HEK293 (cell line): ENCODE measurements at regions not wholly inside any gene's neighbourhood (a gene's known extent, or its start where the extent isn't known, plus 50 kb on each side); places are given as distances from the start of the nearest gene placed in this dataset.

Source experiments
- CTCF ChIA-PET: fragments of 350-600 bp; formaldehyde crosslinking; extraction: SDS; loops from one replicate; lab custom pipeline; 2021; ENCODE audit warnings: antibody characterized with exemption; lab: Yijun Ruan, JAX
- POLR2A ChIA-PET: fragments of 300-600 bp; formaldehyde crosslinking; extraction: SDS; loops from one replicate; lab custom pipeline; 2020; ENCODE audit warnings: antibody characterized with exemption, inconsistent platforms; lab: Yijun Ruan, JAX
- H3K27ac ChIP-seq: fragments of 200-500 bp; sonication (Bioruptor generic); 2 replicates; pipeline ENCODE4 v1.5.1; 2014; ENCODE audit warnings: low read depth, low read length, control low read depth, inconsistent platforms; ENCODE audit errors: extremely low read depth
- H3K36me3 ChIP-seq, 2 experiments: fragments of 200-500 bp in 1 of 2; sonication (Bioruptor generic) in 1 of 2; 1 replicate in 1 of 2; 2 replicates in 1 of 2; pipeline ENCODE4 v1.5.1; 2014 to 2017; ENCODE audit warnings: inconsistent platforms in 2 of 2, low read length in 2 of 2; ENCODE audit not compliant: control insufficient read depth in 2 of 2, insufficient read depth in 1 of 2
- H3K4me1 ChIP-seq: fragments of 200-500 bp; sonication (Bioruptor generic); 2 replicates; pipeline ENCODE4 v1.5.1; 2014; ENCODE audit warnings: mild to moderate bottlenecking, low read length, inconsistent platforms; ENCODE audit not compliant: control insufficient read depth, insufficient read depth
- H3K4me3 ChIP-seq: 2 replicates; pipeline ENCODE4 v1.5.1; 2011; ENCODE audit warnings: low read depth, mild to moderate bottlenecking, control low read depth, low read length, moderate library complexity
- H3K9me3 ChIP-seq: fragments of 200-500 bp; sonication (Bioruptor generic); 2 replicates; pipeline ENCODE4 v1.5.1; 2014; ENCODE audit warnings: low read depth, low read length, inconsistent platforms; ENCODE audit not compliant: control insufficient read depth, insufficient read depth
- KLF16 ChIP-seq: fragments of 450-650 bp; formaldehyde crosslinking; IDR thresholded peaks from 2 replicates; pipeline ENCODE4 v1.5.1; 2017; ENCODE audit warnings: missing biosample characterization, missing genetic modification characterization
- PRDM6 ChIP-seq: fragments of 450-650 bp; formaldehyde crosslinking; IDR thresholded peaks from 2 replicates; pipeline ENCODE4 v1.5.1; 2017; ENCODE audit warnings: missing biosample characterization, missing genetic modification characterization
- ZBTB20 ChIP-seq: fragments of 450-650 bp; formaldehyde crosslinking; IDR thresholded peaks from 2 replicates; pipeline ENCODE4 v1.5.1; 2016; ENCODE audit warnings: missing biosample characterization, missing genetic modification characterization
- ZFP69B ChIP-seq: fragments of 450-650 bp; formaldehyde crosslinking; IDR thresholded peaks from 2 replicates; pipeline ENCODE4 v1.5.1; 2016; ENCODE audit warnings: missing biosample characterization, missing genetic modification characterization
- ZNF112 ChIP-seq: fragments of 450-650 bp; formaldehyde crosslinking; IDR thresholded peaks from 2 replicates; pipeline ENCODE4 v1.5.0; 2017; ENCODE audit warnings: missing biosample characterization, missing genetic modification characterization
- ZNF133 ChIP-seq: fragments of 450-650 bp; formaldehyde crosslinking; IDR thresholded peaks from 2 replicates; pipeline ENCODE4 v1.5.1; 2016; ENCODE audit warnings: missing biosample characterization, missing genetic modification characterization
- ZNF423 ChIP-seq: fragments of 450-650 bp; formaldehyde crosslinking; IDR thresholded peaks from 2 replicates; pipeline ENCODE4 v1.5.1; 2016; ENCODE audit warnings: missing biosample characterization, missing genetic modification characterization
- ZNF501 ChIP-seq: fragments of 450-650 bp; formaldehyde crosslinking; IDR thresholded peaks from 2 replicates; pipeline ENCODE4 v1.5.1; 2016; ENCODE audit warnings: missing biosample characterization, missing genetic modification characterization
- ZNF530 ChIP-seq: fragments of 450-650 bp; formaldehyde crosslinking; IDR thresholded peaks from 2 replicates; pipeline ENCODE4 v1.5.1; 2016; ENCODE audit warnings: low read depth, missing biosample characterization, missing genetic modification characterization
- ZNF571 ChIP-seq: fragments of 450-650 bp; formaldehyde crosslinking; IDR thresholded peaks from 2 replicates; pipeline ENCODE4 v1.5.0; 2017; ENCODE audit warnings: missing biosample characterization, missing genetic modification characterization
- ZSCAN18 ChIP-seq: fragments of 450-650 bp; formaldehyde crosslinking; IDR thresholded peaks from 2 replicates; pipeline ENCODE4 v1.5.1; 2016; ENCODE audit warnings: missing biosample characterization, missing genetic modification characterization
- TF ChIP-seq, protein P1 (sequence below): fragments of 450-650 bp; formaldehyde crosslinking; IDR thresholded peaks from 2 replicates; pipeline ENCODE4 v1.5.1; 2017; ENCODE audit warnings: missing biosample characterization, missing genetic modification characterization
- TF ChIP-seq, protein P2 (sequence below): fragments of 450-650 bp; formaldehyde crosslinking; IDR thresholded peaks from 2 replicates; pipeline ENCODE4 v1.5.1; 2016; ENCODE audit warnings: missing biosample characterization, missing genetic modification characterization

DNA sequence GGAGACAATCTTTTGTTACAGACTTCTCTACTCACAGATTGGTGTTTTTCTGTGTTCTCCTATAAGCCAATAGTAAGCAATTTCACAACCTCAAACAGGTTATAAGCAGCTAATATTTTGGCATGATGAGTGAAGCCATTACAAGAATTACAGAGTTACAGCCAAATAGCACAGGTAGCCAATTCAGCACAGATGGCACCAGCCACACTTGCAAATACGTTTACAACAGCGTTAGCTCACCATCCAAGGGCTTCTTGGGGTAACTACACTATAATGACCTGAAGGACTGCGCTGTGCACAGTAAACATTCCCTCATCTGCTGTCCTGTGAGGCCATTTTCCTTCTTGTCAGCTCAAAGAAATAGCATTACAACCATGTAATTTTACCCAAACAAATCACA, 428.6 kb downstream of the TCERG1L start:
- POLR2A ChIA-PET, result no interaction called here
- H3K27ac ChIP-seq, result no peak overlapping the region
- CTCF ChIA-PET, result no interaction called here
- no peak for TF ChIP-seq ZNF112
- TF ChIP-seq, all 188 proteins: peak for 0
- no peaks in the 10 kb centered on the region for H3K4me1 ChIP-seq
- no peaks in the 10 kb centered on the region for H3K36me3 ChIP-seq
- H3K9me3 ChIP-seq, result no peaks in the 10 kb centered on the region
- H3K4me3 ChIP-seq, result no peak overlapping the region

- Histone ChIP-seq H3K9me3 (no peaks in the 10 kb centered on the region), H3K27ac (no peak overlapping the region), H3K4me1 (no peaks in the 10 kb centered on the region), H3K4me3 (no peak overlapping the region), H3K36me3 (no peaks in the 10 kb centered on the region)
- ChIA-PET POLR2A (no interaction called here), CTCF (no interaction called here)
- TF ChIP-seq ZNF530 (tag by site-specific recombination) (no peak), ZFP69B (tag by site-specific recombination) (no peak), KLF16 (tag by site-specific recombination) (no peak), ZBTB20 (tag by site-specific recombination) (no peak), ZNF133 (tag by site-specific recombination) (no peak), ZNF423 (tag by site-specific recombination) (no peak), PRDM6 (tag by site-specific recombination) (no peak), ZNF571 (tag by site-specific recombination) (no peak)
- TF ChIP-seq, protein P1, sequence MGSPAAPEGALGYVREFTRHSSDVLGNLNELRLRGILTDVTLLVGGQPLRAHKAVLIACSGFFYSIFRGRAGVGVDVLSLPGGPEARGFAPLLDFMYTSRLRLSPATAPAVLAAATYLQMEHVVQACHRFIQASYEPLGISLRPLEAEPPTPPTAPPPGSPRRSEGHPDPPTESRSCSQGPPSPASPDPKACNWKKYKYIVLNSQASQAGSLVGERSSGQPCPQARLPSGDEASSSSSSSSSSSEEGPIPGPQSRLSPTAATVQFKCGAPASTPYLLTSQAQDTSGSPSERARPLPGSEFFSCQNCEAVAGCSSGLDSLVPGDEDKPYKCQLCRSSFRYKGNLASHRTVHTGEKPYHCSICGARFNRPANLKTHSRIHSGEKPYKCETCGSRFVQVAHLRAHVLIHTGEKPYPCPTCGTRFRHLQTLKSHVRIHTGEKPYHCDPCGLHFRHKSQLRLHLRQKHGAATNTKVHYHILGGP (tag by site-specific recombination), result no peak
These were observed 427.1 kb downstream of the TCERG1L start for GRCh38 chr10:130884456-130884855.

GRCh38 chr10:130885021-130885655, 426.4 kb downstream of the TCERG1L start:
- Histone ChIP-seq H3K36me3 (no peaks in the 10 kb centered on the region), H3K27ac (no peak overlapping the region), H3K4me3 (no peak overlapping the region), H3K9me3 (no peaks in the 10 kb centered on the region), H3K4me1 (no peaks in the 10 kb centered on the region)
- CTCF ChIA-PET, result no interaction called here
- TF ChIP-seq, protein P2, sequence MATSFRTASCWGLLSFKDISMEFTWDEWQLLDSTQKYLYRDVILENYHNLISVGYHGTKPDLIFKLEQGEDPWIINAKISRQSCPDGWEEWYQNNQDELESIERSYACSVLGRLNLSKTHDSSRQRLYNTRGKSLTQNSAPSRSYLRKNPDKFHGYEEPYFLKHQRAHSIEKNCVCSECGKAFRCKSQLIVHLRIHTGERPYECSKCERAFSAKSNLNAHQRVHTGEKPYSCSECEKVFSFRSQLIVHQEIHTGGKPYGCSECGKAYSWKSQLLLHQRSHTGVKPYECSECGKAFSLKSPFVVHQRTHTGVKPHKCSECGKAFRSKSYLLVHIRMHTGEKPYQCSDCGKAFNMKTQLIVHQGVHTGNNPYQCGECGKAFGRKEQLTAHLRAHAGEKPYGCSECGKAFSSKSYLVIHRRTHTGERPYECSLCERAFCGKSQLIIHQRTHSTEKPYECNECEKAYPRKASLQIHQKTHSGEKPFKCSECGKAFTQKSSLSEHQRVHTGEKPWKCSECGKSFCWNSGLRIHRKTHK (tag by site-specific recombination), result no peak
- TF ChIP-seq ZSCAN18 (tag by site-specific recombination) (no peak), ZNF501 (tag by site-specific recombination) (no peak)
- POLR2A ChIA-PET, result no interaction called here
